ENCODE measurements at regions not wholly inside any gene's neighbourhood (a gene's known extent, or its start where the extent isn't known, plus 50 kb on each side); places are given as distances from the start of the nearest gene placed in this dataset.
"Not testable (repeated sequence)": the region's sequence is repeated elsewhere in the genome, so short reads cannot be mapped to it uniquely, and the experiment has no call there.

- no peak for DNase-seq (ENCODE audit: low read depth)
Observed at GRCh38 chr2:236415684-236416444, 151.7 kb upstream of the ASB18 start.

- no peak for DNase-seq (ENCODE audit: low read depth)
Observed at GRCh38 chr2:236417150-236417549, 152.5 kb upstream of the ACKR3 start.

GRCh38 chr2:236430584-236430983, 139.0 kb upstream of the ACKR3 start:
- DNase-seq (ENCODE audit: low read depth), result no peak

- DNase-seq (ENCODE audit: low read depth), result no peak
Observed at GRCh38 chr2:236434593-236434992, 135.0 kb upstream of the ACKR3 start.

- no peak for DNase-seq (ENCODE audit: low read depth)
Observed at GRCh38 chr2:236440110-236440881, 129.3 kb upstream of the ACKR3 start.

- no peak for DNase-seq (ENCODE audit: low read depth)
Observed at GRCh38 chr2:236444187-236444586, 125.4 kb upstream of the ACKR3 start.

GRCh38 chr2:236445678-236446077, 123.9 kb upstream of the ACKR3 start:
- no peak for DNase-seq (ENCODE audit: low read depth)

- no peak for DNase-seq (ENCODE audit: low read depth)
Observed at GRCh38 chr2:236446521-236446920, 123.1 kb upstream of the ACKR3 start.

GRCh38 chr2:236449167-236449761, 120.4 kb upstream of the ACKR3 start:
- DNase-seq (ENCODE audit: low read depth), result no peak

- DNase-seq (ENCODE audit: low read depth), result no peak
Observed at GRCh38 chr2:236452238-236452637, 117.4 kb upstream of the ACKR3 start.

- DNase-seq (ENCODE audit: low read depth), result no peak
Observed at GRCh38 chr2:236454076-236454475, 115.5 kb upstream of the ACKR3 start.

GRCh38 chr2:236459393-236459792, 110.2 kb upstream of the ACKR3 start:
- no peak for DNase-seq (ENCODE audit: low read depth)

- no peak for DNase-seq (ENCODE audit: low read depth)
Observed at GRCh38 chr2:236464140-236464539, 105.5 kb upstream of the ACKR3 start.

GRCh38 chr2:236472720-236473495, 96.7 kb upstream of the ACKR3 start:
- no peak for DNase-seq (ENCODE audit: low read depth)

- DNase-seq (ENCODE audit: low read depth), result no peak
Observed at GRCh38 chr2:236473691-236474090, 95.9 kb upstream of the ACKR3 start.

GRCh38 chr2:236479814-236480213, 89.8 kb upstream of the ACKR3 start:
- no peak for DNase-seq (ENCODE audit: low read depth)

- DNase-seq (ENCODE audit: low read depth), result no peak
Observed at GRCh38 chr2:236483102-236483501, 86.5 kb upstream of the ACKR3 start.

GRCh38 chr2:236485519-236485918, 84.1 kb upstream of the ACKR3 start:
- DNase-seq (ENCODE audit: low read depth), result no peak

- DNase-seq (ENCODE audit: low read depth), result not testable (repeated sequence)
Observed at GRCh38 chr2:236489083-236489482, 80.5 kb upstream of the ACKR3 start.

- no peak for DNase-seq (ENCODE audit: low read depth)
Observed at GRCh38 chr2:236489895-236490404, 79.7 kb upstream of the ACKR3 start.

GRCh38 chr2:236496340-236496739, 73.3 kb upstream of the ACKR3 start:
- DNase-seq (ENCODE audit: low read depth), result no peak

- DNase-seq (ENCODE audit: low read depth), result no peak
Observed at GRCh38 chr2:236498369-236498768, 71.3 kb upstream of the ACKR3 start.
